Right lobe of liver (tissue), 6 donors: ENCODE measurements at regions not wholly inside any gene's neighbourhood (a gene's known extent, or its start where the extent isn't known, plus 50 kb on each side); places are given as distances from the start of the nearest gene placed in this dataset.

Source experiments
- ATAC-seq, 4 donors: fragments of 200-7000 bp; cut with Tn5 transposase; one replicate each; pipeline ENCODE4 v1.9.1; 2020; ENCODE audit warnings: mild to moderate bottlenecking in 4 of 4, moderate library complexity in 4 of 4
- DNase-seq, 3 donors: peaks; one replicate each; pipeline ENCODE4 v3.0.0-alpha.2; 2020
- H3K27ac ChIP-seq, 3 donors: fragments of 200-600 bp; one replicate each; pipeline ENCODE4 v1.8.0; 2022
- H3K27me3 ChIP-seq, 2 donors: fragments of 200-600 bp; one replicate each; pipeline ENCODE4 v1.8.0; 2022
- H3K36me3 ChIP-seq, 4 donors: fragments of 200-600 bp; sonication (generic) in 1 of 4; one replicate each; pipeline versions ENCODE4 v1.5.1 to v1.8.0; 2017 to 2022; ENCODE audit warnings: control low read depth in 1 of 4
- H3K4me1 ChIP-seq, 4 donors: fragments of 200-600 bp; sonication (generic) in 1 of 4; one replicate each; pipeline versions ENCODE4 v1.5.1 to v1.8.0; 2017 to 2022; ENCODE audit warnings: control low read depth in 1 of 4
- H3K4me3 ChIP-seq, 3 donors: fragments of 200-600 bp; one replicate each; pipeline ENCODE4 v1.8.0; 2022
- H3K9me3 ChIP-seq, 4 donors: fragments of 200-600 bp; sonication (generic) in 1 of 4; one replicate each; pipeline versions ENCODE4 v1.5.1 to v1.8.0; 2017 to 2022; ENCODE audit warnings: control low read depth in 1 of 4
- POLR2A ChIP-seq: fragments of 450-650 bp; IDR thresholded peaks from one replicate; pipeline ENCODE4 v1.6.1; 2017; ENCODE audit warnings: antibody characterized with exemption, mild to moderate bottlenecking
- WGBS: methylation state at CpG from one replicate; pipeline ENCODE4 v1.1.6; 2018; ENCODE audit warnings: low coverage, low lambda C conversion rate; ENCODE audit not compliant: insufficient coverage; ENCODE audit errors: missing lambda C conversion rate; 5-methylcytosine and 5-hydroxymethylcytosine counted together
- intact Hi-C, 2 donors: fragments of 100-400 bp; cut with DNase I; formaldehyde crosslinking; loops; one replicate each; pipeline versions ENCODE4 v1.11.2 to v1.14.1; 2022
- TF ChIP-seq, protein P1 (sequence below), 4 donors: fragments of 200-600 bp in 3 of 4; fragments of 450-650 bp in 1 of 4; IDR thresholded peaks; one replicate each; pipeline versions ENCODE4 v1.5.1 to v1.8.0; 2016 to 2022; ENCODE audit warnings: antibody characterized with exemption in 4 of 4, mild to moderate bottlenecking in 2 of 4
- donor health status: DM: no; HTN: yes; CAD: no.
- donor health status: DM: no; HTN: no; CAD: no.
- donor health status: DM: no; HTN: no; CAD: no.
- donor health status: DM: no; HTN: yes; CAD: no.
- donor health status: DM: no; HTN: yes; CAD: no.

DNA sequence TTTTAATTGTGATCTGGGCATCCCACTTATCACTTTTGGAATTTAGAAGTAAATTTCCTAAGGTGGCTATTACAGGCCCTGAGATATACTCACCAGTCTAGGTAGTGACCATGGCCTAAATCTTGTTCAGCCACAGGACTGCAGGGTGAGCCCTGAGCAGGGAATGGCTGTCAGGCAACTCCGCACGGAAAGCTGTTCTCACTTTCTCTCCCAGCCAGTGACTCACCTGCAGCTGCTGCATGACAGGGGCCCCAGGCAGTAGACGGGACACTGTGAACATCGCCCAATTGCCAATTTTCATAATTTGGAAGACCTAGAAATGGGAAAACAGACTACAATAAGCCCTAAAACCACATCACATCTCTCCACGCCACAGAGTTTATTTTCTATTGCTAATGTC is 69.6 kb upstream of the TAF1L start:
- Histone ChIP-seq H3K9me3 (no peaks in the 10 kb centered on the region), H3K36me3 (no peaks in the 10 kb centered on the region), H3K4me1 (no peaks in the 10 kb centered on the region), H3K27me3 (no peaks in the 10 kb centered on the region), H3K4me3 (no peak overlapping the region), H3K27ac (no peak overlapping the region)
- ATAC-seq (no peak), DNase-seq (no peak)
- intact Hi-C loops: no loop called here
- no peak for TF ChIP-seq POLR2A
- TF ChIP-seq, protein P1, sequence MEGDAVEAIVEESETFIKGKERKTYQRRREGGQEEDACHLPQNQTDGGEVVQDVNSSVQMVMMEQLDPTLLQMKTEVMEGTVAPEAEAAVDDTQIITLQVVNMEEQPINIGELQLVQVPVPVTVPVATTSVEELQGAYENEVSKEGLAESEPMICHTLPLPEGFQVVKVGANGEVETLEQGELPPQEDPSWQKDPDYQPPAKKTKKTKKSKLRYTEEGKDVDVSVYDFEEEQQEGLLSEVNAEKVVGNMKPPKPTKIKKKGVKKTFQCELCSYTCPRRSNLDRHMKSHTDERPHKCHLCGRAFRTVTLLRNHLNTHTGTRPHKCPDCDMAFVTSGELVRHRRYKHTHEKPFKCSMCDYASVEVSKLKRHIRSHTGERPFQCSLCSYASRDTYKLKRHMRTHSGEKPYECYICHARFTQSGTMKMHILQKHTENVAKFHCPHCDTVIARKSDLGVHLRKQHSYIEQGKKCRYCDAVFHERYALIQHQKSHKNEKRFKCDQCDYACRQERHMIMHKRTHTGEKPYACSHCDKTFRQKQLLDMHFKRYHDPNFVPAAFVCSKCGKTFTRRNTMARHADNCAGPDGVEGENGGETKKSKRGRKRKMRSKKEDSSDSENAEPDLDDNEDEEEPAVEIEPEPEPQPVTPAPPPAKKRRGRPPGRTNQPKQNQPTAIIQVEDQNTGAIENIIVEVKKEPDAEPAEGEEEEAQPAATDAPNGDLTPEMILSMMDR (IDR thresholded peaks at IDR 0.05): no peak
- WGBS: 52% methylated on average over 4 of the region's 5 CpGs

DNA sequence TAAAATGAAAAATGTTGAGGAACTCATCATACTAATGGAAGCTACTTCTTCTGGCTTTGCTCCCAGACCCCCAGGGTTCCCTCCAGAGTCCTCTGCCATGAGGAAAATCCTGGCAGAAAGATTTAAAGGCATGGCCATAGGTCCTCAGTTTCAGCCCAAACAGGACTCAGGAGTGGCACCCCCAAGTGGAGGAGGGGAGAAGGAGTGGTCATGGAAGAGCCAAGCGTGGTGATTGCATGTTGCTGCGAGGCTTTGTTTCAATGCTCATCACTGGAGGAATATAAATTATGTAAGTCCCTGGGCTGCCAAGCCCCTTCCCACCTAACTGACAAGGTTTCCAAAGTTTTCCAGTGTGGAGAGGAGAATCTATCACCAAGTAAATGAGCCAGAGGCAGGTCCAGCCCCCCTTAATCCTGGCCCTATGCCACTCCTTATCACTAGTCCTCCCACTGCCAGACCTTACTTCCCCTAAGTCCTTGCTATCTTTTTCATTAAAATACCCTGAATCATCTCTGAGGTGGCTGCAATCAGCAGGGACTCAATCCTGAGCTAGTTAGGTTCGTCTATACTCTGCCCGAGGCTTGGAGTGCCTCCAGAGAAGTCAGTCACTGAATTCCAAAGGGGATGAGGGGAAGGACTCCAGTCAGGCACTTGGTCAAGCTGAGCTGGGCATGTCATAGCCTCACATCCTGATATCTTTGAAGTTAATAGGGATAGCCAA is 70.7 kb upstream of the TAF1L start:
- Histone ChIP-seq H3K27ac (no peak overlapping the region), H3K27me3 (no peaks in the 10 kb centered on the region), H3K36me3 (no peaks in the 10 kb centered on the region), H3K9me3 (no peaks in the 10 kb centered on the region), H3K4me1 (no peaks in the 10 kb centered on the region), H3K4me3 (no peak overlapping the region)
- WGBS: 41% methylated on average over 4 of the region's 4 CpGs
- no peak for DNase-seq
- ATAC-seq: no peak
- no peak for TF ChIP-seq POLR2A
- TF ChIP-seq, protein P1 (IDR thresholded peaks at IDR 0.05): no peak
- intact Hi-C loops: no loop called here

DNA sequence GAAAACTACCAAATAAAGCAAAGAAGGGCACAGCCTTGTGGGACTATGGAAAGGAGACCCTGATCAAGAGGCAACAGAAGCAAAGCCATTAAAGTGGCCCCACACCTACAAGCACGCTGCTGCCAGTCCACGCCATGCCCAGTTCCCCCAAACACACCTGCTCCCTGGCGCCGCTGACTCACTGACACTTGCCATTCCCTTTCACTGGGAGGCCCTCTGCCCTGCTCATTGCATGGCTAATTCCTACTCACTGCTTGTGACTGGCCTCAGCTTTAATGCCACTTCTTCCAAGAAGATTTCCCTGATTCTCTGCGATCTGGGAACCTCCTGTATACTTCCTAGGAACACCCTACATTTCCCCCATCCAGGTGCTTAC is 71.2 kb upstream of the TAF1L start:
- WGBS: 79% methylated on average over 4 of the region's 5 CpGs
- TF ChIP-seq, protein P1 (IDR thresholded peaks at IDR 0.05): no peak
- TF ChIP-seq POLR2A: no peak
- DNase-seq: no peak

GRCh38 chr9:32707326-32707725 is 71.9 kb upstream of the TAF1L start:
- intact Hi-C loops: no loop called here
- DNase-seq: no peak
- Histone ChIP-seq H3K27ac (no peak overlapping the region), H3K36me3 (no peaks in the 10 kb centered on the region), H3K9me3 (no peaks in the 10 kb centered on the region), H3K4me1 (no peaks in the 10 kb centered on the region), H3K4me3 (no peak overlapping the region), H3K27me3 (no peaks in the 10 kb centered on the region)
- no peak for ATAC-seq
- TF ChIP-seq, protein P1 (IDR thresholded peaks at IDR 0.05): no peak
- no peak for TF ChIP-seq POLR2A
- 74% methylated on average over 5 of the region's 5 CpGs for WGBS

More for the DNA sequence above, 71.2 kb upstream of the TAF1L start:
- Histone ChIP-seq H3K27me3 (no peaks in the 10 kb centered on the region), H3K4me3 (no peak overlapping the region), H3K4me1 (no peaks in the 10 kb centered on the region), H3K9me3 (no peaks in the 10 kb centered on the region), H3K27ac (no peak overlapping the region), H3K36me3 (no peaks in the 10 kb centered on the region)
- ATAC-seq: no peak
- intact Hi-C loops: no loop called here
